ENCODE measurements at regions not wholly inside any gene's neighbourhood (a gene's known extent, or its start where the extent isn't known, plus 50 kb on each side); places are given as distances from the start of the nearest gene placed in this dataset.

- Histone ChIP-seq H3K79me2 (ENCODE audit: insufficient read depth, low read length) (no peaks in the 10 kb centered on the region), H3K4me1 (ENCODE audit: insufficient read depth, low read length) (no peaks in the 10 kb centered on the region), H3K4me3 (ENCODE audit: insufficient read depth, low read length) (no peak overlapping the region), H3K9me3 (ENCODE audit: low read depth, low read length) (no peaks in the 10 kb centered on the region), H4K20me1 (ENCODE audit: insufficient read depth, low read length) (no peaks in the 10 kb centered on the region), H2AFZ (ENCODE audit: low read length) (no peak overlapping the region), H3K36me3 (ENCODE audit: insufficient read depth, low read length) (no peaks in the 10 kb centered on the region), H3K27me3 (ENCODE audit: insufficient read depth, low read length) (no peaks in the 10 kb centered on the region), H3K27ac (ENCODE audit: low read depth, low read length) (no peak overlapping the region), H3K4me2 (ENCODE audit: insufficient read depth, low read length) (no peak overlapping the region)
- TF ChIP-seq CTCF (IDR thresholded peaks at IDR 0.05; ENCODE audit: extremely low read depth, low read depth, low read length), result no peak
- no peak for DNase-seq (ENCODE audit: insufficient read length, low spot score, missing footprints)
Measured at GRCh38 chr13:89827552-89827951, 1519.9 kb upstream of the MIR17HG start.

- no peak overlapping the region for H3K27ac ChIP-seq (ENCODE audit: low read depth, low read length)
- no peaks in the 10 kb centered on the region for H3K36me3 ChIP-seq (ENCODE audit: insufficient read depth, low read length)
- H3K79me2 ChIP-seq (ENCODE audit: insufficient read depth, low read length), result no peaks in the 10 kb centered on the region
- no peak overlapping the region for H3K4me3 ChIP-seq (ENCODE audit: insufficient read depth, low read length)
- no peaks in the 10 kb centered on the region for H3K9me3 ChIP-seq (ENCODE audit: low read depth, low read length)
- DNase-seq (ENCODE audit: insufficient read length, low spot score, missing footprints), result no peak
- no peak overlapping the region for H3K4me2 ChIP-seq (ENCODE audit: insufficient read depth, low read length)
- no peaks in the 10 kb centered on the region for H4K20me1 ChIP-seq (ENCODE audit: insufficient read depth, low read length)
- no peaks in the 10 kb centered on the region for H3K27me3 ChIP-seq (ENCODE audit: insufficient read depth, low read length)
- no peak for TF ChIP-seq CTCF (IDR thresholded peaks at IDR 0.05; ENCODE audit: extremely low read depth, low read depth, low read length)
- H3K4me1 ChIP-seq (ENCODE audit: insufficient read depth, low read length), result no peaks in the 10 kb centered on the region
- no peak overlapping the region for H2AFZ ChIP-seq (ENCODE audit: low read length)
Measured at GRCh38 chr13:89828506-89828905, 1519.0 kb upstream of the MIR17HG start.

- no peaks in the 10 kb centered on the region for H4K20me1 ChIP-seq (ENCODE audit: insufficient read depth, low read length)
- no peaks in the 10 kb centered on the region for H3K4me1 ChIP-seq (ENCODE audit: insufficient read depth, low read length)
- H3K79me2 ChIP-seq (ENCODE audit: insufficient read depth, low read length), result no peaks in the 10 kb centered on the region
- H2AFZ ChIP-seq (ENCODE audit: low read length), result no peak overlapping the region
- no peaks in the 10 kb centered on the region for H3K36me3 ChIP-seq (ENCODE audit: insufficient read depth, low read length)
- H3K27ac ChIP-seq (ENCODE audit: low read depth, low read length), result no peak overlapping the region
- no peak for TF ChIP-seq CTCF (IDR thresholded peaks at IDR 0.05; ENCODE audit: extremely low read depth, low read depth, low read length)
- no peaks in the 10 kb centered on the region for H3K9me3 ChIP-seq (ENCODE audit: low read depth, low read length)
- no peaks in the 10 kb centered on the region for H3K27me3 ChIP-seq (ENCODE audit: insufficient read depth, low read length)
- no peak for DNase-seq (ENCODE audit: insufficient read length, low spot score, missing footprints)
- H3K4me3 ChIP-seq (ENCODE audit: insufficient read depth, low read length), result no peak overlapping the region
- no peak overlapping the region for H3K4me2 ChIP-seq (ENCODE audit: insufficient read depth, low read length)
Measured at GRCh38 chr13:89831157-89831556, 1516.3 kb upstream of the MIR17HG start.

GRCh38 chr13:89832827-89833226, 1514.7 kb upstream of the MIR17HG start:
- H3K4me1 ChIP-seq (ENCODE audit: insufficient read depth, low read length), result no peaks in the 10 kb centered on the region
- no peak for TF ChIP-seq CTCF (IDR thresholded peaks at IDR 0.05; ENCODE audit: extremely low read depth, low read depth, low read length)
- no peak overlapping the region for H2AFZ ChIP-seq (ENCODE audit: low read length)
- H3K79me2 ChIP-seq (ENCODE audit: insufficient read depth, low read length), result no peaks in the 10 kb centered on the region
- no peaks in the 10 kb centered on the region for H4K20me1 ChIP-seq (ENCODE audit: insufficient read depth, low read length)
- no peak overlapping the region for H3K4me3 ChIP-seq (ENCODE audit: insufficient read depth, low read length)
- no peak overlapping the region for H3K27ac ChIP-seq (ENCODE audit: low read depth, low read length)
- peaks cover 2% of the 10 kb centered on the region for H3K9me3 ChIP-seq (ENCODE audit: low read depth, low read length)
- H3K27me3 ChIP-seq (ENCODE audit: insufficient read depth, low read length), result no peaks in the 10 kb centered on the region
- H3K36me3 ChIP-seq (ENCODE audit: insufficient read depth, low read length), result no peaks in the 10 kb centered on the region
- no peak overlapping the region for H3K4me2 ChIP-seq (ENCODE audit: insufficient read depth, low read length)
- no peak for DNase-seq (ENCODE audit: insufficient read length, low spot score, missing footprints)

Measured in osteoblast (primary cell).